ENCODE measurements at regions not wholly inside any gene's neighbourhood (a gene's known extent, or its start where the extent isn't known, plus 50 kb on each side); places are given as distances from the start of the nearest gene placed in this dataset.

GRCh38 chr12:38016602-38017001, 300.0 kb upstream of the ALG10B start:
- DNase-seq (ENCODE audit: low spot score in 2 of 2) (no peak), ATAC-seq (replicated peaks; ENCODE audit: extremely low read depth, poor library complexity, severe bottlenecking) (no peak)
- Mint-ChIP-seq H3K9me3 (no peaks in the 10 kb centered on the region), H3K4me3 (no peak overlapping the region), H3K36me3 (ENCODE audit: insufficient read depth) (no peaks in the 10 kb centered on the region), H3K27me3 (no peaks in the 10 kb centered on the region), H3K4me1 (no peaks in the 10 kb centered on the region), H3K27ac (ENCODE audit: low read depth) (no peak overlapping the region)

GRCh38 chr12:38025916-38026315, 290.7 kb upstream of the ALG10B start:
- DNase-seq (ENCODE audit: low spot score in 2 of 2): no peak
- Mint-ChIP-seq H3K4me3 (no peak overlapping the region), H3K4me1 (no peaks in the 10 kb centered on the region), H3K27ac (ENCODE audit: low read depth) (no peak overlapping the region), H3K9me3 (peaks cover 11% of the 10 kb centered on the region), H3K36me3 (ENCODE audit: insufficient read depth) (no peaks in the 10 kb centered on the region), H3K27me3 (no peaks in the 10 kb centered on the region)
- no peak for ATAC-seq (replicated peaks; ENCODE audit: extremely low read depth, poor library complexity, severe bottlenecking)

- no peaks in the 10 kb centered on the region for H3K36me3 Mint-ChIP-seq (ENCODE audit: insufficient read depth)
- H3K27ac Mint-ChIP-seq (ENCODE audit: low read depth): no peak overlapping the region
- peaks cover 30% of the 10 kb centered on the region for H3K9me3 Mint-ChIP-seq
- DNase-seq (ENCODE audit: low spot score in 2 of 2): no peak
- no peak for ATAC-seq (replicated peaks; ENCODE audit: extremely low read depth, poor library complexity, severe bottlenecking)
- no peaks in the 10 kb centered on the region for H3K4me1 Mint-ChIP-seq
- no peak overlapping the region for H3K4me3 Mint-ChIP-seq
- H3K27me3 Mint-ChIP-seq: no peaks in the 10 kb centered on the region
Measured at GRCh38 chr12:38053113-38053512, 263.5 kb upstream of the ALG10B start.

GRCh38 chr12:38053655-38054464, 262.7 kb upstream of the ALG10B start:
- Mint-ChIP-seq H3K27me3 (no peaks in the 10 kb centered on the region), H3K4me3 (no peak overlapping the region), H3K4me1 (no peaks in the 10 kb centered on the region), H3K27ac (ENCODE audit: low read depth) (no peak overlapping the region), H3K9me3 (peaks cover 27% of the 10 kb centered on the region), H3K36me3 (ENCODE audit: insufficient read depth) (no peaks in the 10 kb centered on the region)
- ATAC-seq (replicated peaks; ENCODE audit: extremely low read depth, poor library complexity, severe bottlenecking) (no peak), DNase-seq (ENCODE audit: low spot score in 2 of 2) (no peak)

- Mint-ChIP-seq H3K27me3 (no peaks in the 10 kb centered on the region), H3K9me3 (peaks cover 23% of the 10 kb centered on the region), H3K27ac (ENCODE audit: low read depth) (no peak overlapping the region), H3K4me1 (no peaks in the 10 kb centered on the region), H3K36me3 (ENCODE audit: insufficient read depth) (no peaks in the 10 kb centered on the region), H3K4me3 (no peak overlapping the region)
- ATAC-seq (replicated peaks; ENCODE audit: extremely low read depth, poor library complexity, severe bottlenecking) (no peak), DNase-seq (ENCODE audit: low spot score in 2 of 2) (no peak)
Measured at GRCh38 chr12:38056701-38057689, 259.6 kb upstream of the ALG10B start.

GRCh38 chr12:38099686-38100085, 216.9 kb upstream of the ALG10B start:
- Mint-ChIP-seq H3K4me3 (no peak overlapping the region), H3K9me3 (peaks cover 6% of the 10 kb centered on the region), H3K36me3 (ENCODE audit: insufficient read depth) (no peaks in the 10 kb centered on the region), H3K27ac (ENCODE audit: low read depth) (no peak overlapping the region), H3K27me3 (no peaks in the 10 kb centered on the region), H3K4me1 (no peaks in the 10 kb centered on the region)
- ATAC-seq (replicated peaks; ENCODE audit: extremely low read depth, poor library complexity, severe bottlenecking) (no peak), DNase-seq (ENCODE audit: low spot score in 2 of 2) (no peak)

GRCh38 chr12:38101753-38102152, 214.8 kb upstream of the ALG10B start:
- Mint-ChIP-seq H3K9me3 (peaks cover 6% of the 10 kb centered on the region), H3K4me3 (no peak overlapping the region), H3K4me1 (no peaks in the 10 kb centered on the region), H3K36me3 (ENCODE audit: insufficient read depth) (no peaks in the 10 kb centered on the region), H3K27me3 (no peaks in the 10 kb centered on the region), H3K27ac (ENCODE audit: low read depth) (no peak overlapping the region)
- no peak for DNase-seq (ENCODE audit: low spot score in 2 of 2)
- no peak for ATAC-seq (replicated peaks; ENCODE audit: extremely low read depth, poor library complexity, severe bottlenecking)

- H3K27me3 Mint-ChIP-seq: no peaks in the 10 kb centered on the region
- no peak overlapping the region for H3K27ac Mint-ChIP-seq (ENCODE audit: low read depth)
- peaks cover 6% of the 10 kb centered on the region for H3K9me3 Mint-ChIP-seq
- H3K36me3 Mint-ChIP-seq (ENCODE audit: insufficient read depth): no peaks in the 10 kb centered on the region
- no peak for ATAC-seq (replicated peaks; ENCODE audit: extremely low read depth, poor library complexity, severe bottlenecking)
- no peaks in the 10 kb centered on the region for H3K4me1 Mint-ChIP-seq
- DNase-seq (ENCODE audit: low spot score in 2 of 2): no peak
- H3K4me3 Mint-ChIP-seq: no peak overlapping the region
Measured at GRCh38 chr12:38102197-38102596, 214.4 kb upstream of the ALG10B start.

- Mint-ChIP-seq H3K27me3 (no peaks in the 10 kb centered on the region), H3K4me1 (no peaks in the 10 kb centered on the region), H3K36me3 (ENCODE audit: insufficient read depth) (no peaks in the 10 kb centered on the region), H3K9me3 (peaks cover 5% of the 10 kb centered on the region), H3K27ac (ENCODE audit: low read depth) (no peak overlapping the region), H3K4me3 (no peak overlapping the region)
- ATAC-seq (replicated peaks; ENCODE audit: extremely low read depth, poor library complexity, severe bottlenecking) (no peak), DNase-seq (ENCODE audit: low spot score in 2 of 2) (no peak)
Measured at GRCh38 chr12:38110026-38110699, 206.4 kb upstream of the ALG10B start.

GRCh38 chr12:38113991-38114390, 202.6 kb upstream of the ALG10B start:
- Mint-ChIP-seq H3K9me3 (peaks cover 6% of the 10 kb centered on the region), H3K4me3 (no peak overlapping the region), H3K4me1 (no peaks in the 10 kb centered on the region), H3K27me3 (no peaks in the 10 kb centered on the region), H3K36me3 (ENCODE audit: insufficient read depth) (no peaks in the 10 kb centered on the region), H3K27ac (ENCODE audit: low read depth) (no peak overlapping the region)
- DNase-seq (ENCODE audit: low spot score in 2 of 2): no peak
- no peak for ATAC-seq (replicated peaks; ENCODE audit: extremely low read depth, poor library complexity, severe bottlenecking)

GRCh38 chr12:38116968-38117367, 199.6 kb upstream of the ALG10B start:
- Mint-ChIP-seq H3K4me3 (no peak overlapping the region), H3K27ac (ENCODE audit: low read depth) (no peak overlapping the region), H3K27me3 (no peaks in the 10 kb centered on the region), H3K36me3 (ENCODE audit: insufficient read depth) (no peaks in the 10 kb centered on the region), H3K9me3 (peaks cover 6% of the 10 kb centered on the region), H3K4me1 (no peaks in the 10 kb centered on the region)
- no peak for ATAC-seq (replicated peaks; ENCODE audit: extremely low read depth, poor library complexity, severe bottlenecking)
- DNase-seq (ENCODE audit: low spot score in 2 of 2): no peak

- Mint-ChIP-seq H3K4me1 (no peaks in the 10 kb centered on the region), H3K27me3 (no peaks in the 10 kb centered on the region), H3K27ac (ENCODE audit: low read depth) (no peak overlapping the region), H3K36me3 (ENCODE audit: insufficient read depth) (no peaks in the 10 kb centered on the region), H3K4me3 (no peak overlapping the region), H3K9me3 (peaks cover 6% of the 10 kb centered on the region)
- ATAC-seq (replicated peaks; ENCODE audit: extremely low read depth, poor library complexity, severe bottlenecking) (no peak), DNase-seq (ENCODE audit: low spot score in 2 of 2) (no peak)
Measured at GRCh38 chr12:38118632-38119031, 197.9 kb upstream of the ALG10B start.

Measured in central memory CD8-positive, alpha-beta T cell (primary cell).